ENCODE measurements at regions not wholly inside any gene's neighbourhood (a gene's known extent, or its start where the extent isn't known, plus 50 kb on each side); places are given as distances from the start of the nearest gene placed in this dataset.

GRCh38 chr2:239523147-239523953 is 122.5 kb upstream of the HDAC4 start:
- DNase-seq, result no peak

DNA sequence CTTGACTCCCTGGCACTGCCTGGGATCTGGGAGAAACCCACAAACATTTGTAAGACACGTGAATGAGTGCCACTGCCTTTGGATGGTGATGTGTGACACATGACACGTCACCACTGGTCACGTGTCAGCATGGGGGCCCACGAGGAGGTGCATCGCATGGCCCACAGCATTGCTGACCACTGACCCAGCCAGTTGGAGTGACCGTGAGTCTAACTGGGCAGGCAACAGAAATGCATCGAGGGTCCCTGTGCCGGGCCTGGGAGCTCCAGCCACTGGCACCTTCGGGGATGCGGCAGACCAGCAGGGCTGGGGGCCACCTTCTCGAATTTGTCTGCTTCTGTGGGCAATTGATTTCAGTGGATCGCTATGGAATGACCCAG is 121.9 kb upstream of the HDAC4 start:
- no peak for DNase-seq

DNA sequence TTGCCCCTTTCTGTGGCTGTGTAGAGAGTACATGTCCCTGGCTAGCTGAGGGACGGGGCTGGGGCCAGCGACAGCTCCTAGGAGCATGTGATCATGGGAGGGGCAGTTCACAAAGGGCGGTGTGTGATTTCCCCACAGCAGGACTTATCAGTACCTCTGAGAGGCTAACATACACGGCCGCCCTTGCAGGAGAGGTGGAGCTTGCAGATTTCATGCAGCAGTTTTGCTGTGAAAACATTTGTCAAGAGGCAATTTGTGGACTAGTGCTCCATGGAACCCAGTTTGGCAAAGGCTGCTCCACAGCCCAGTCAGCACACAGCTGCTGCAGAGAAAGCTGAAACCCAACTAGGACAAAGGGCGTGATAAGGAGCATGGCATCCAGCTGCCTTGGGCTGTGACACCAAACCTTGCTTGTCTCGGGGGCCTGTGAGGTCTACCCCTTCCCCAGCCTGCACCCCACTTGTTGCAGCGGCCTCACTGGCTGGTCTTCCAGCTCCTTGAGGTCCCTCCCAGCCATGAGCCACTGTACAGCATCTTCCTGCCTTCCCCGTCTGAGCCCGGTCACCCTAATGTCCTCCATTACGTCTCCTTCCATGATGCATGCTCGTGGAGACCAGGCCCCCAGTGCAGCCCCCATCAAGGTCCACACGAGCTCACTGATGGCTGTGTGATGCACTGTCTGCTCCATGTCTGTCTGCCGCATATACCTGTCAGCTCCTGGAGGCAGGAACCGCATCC is 121.4 kb upstream of the HDAC4 start:
- no peak for DNase-seq

GRCh38 chr2:239521518-239521815 is 120.6 kb upstream of the HDAC4 start:
- DNase-seq, result no peak

GRCh38 chr2:239520811-239521517 is 120.1 kb upstream of the HDAC4 start:
- no peak for DNase-seq

- DNase-seq, result no peak
Observed at GRCh38 chr2:239519921-239520585, 119.2 kb upstream of the HDAC4 start.

DNA sequence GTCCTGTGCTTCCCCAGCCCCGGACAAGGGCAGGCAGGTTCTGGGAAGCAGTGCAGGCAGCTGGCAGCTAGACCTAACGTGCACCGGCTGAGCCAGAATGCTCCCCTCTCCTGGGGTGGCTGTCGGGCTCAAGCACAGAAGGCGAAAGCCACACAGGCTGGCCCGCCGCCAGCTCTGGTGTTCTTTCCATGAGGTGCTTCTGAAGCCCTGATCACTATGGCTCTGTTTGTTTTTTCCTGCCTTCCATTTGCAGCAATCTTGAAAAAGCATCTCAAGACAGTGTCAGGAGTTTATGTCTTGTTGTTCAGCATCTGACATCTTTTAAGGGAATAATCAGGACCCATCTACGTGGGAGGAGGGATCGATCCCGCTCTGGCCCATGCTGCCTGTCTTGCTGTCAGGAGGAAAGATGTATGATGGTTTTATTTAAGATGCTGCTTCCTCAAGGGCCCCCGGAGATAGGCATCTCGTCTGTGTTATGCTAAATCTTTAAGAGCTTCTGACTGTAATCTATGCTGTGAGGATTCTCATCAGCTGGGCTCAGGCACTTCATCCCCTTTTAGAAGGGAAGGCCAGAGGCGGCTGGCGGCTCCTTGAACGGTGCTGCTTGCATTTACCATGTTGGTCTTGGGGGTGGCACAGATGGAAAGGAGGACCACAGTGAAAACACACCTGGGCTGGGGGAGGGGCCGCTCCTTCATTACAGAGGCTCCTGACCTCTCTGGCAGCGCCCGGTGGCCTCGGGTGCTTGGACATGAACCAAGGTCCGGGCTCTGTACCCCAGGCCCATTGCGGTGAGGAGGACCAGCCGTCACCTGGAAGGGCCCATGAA is 118.5 kb upstream of the HDAC4 start:
- DNase-seq, result peak in 1 of 14 donors; percentile 32

DNA sequence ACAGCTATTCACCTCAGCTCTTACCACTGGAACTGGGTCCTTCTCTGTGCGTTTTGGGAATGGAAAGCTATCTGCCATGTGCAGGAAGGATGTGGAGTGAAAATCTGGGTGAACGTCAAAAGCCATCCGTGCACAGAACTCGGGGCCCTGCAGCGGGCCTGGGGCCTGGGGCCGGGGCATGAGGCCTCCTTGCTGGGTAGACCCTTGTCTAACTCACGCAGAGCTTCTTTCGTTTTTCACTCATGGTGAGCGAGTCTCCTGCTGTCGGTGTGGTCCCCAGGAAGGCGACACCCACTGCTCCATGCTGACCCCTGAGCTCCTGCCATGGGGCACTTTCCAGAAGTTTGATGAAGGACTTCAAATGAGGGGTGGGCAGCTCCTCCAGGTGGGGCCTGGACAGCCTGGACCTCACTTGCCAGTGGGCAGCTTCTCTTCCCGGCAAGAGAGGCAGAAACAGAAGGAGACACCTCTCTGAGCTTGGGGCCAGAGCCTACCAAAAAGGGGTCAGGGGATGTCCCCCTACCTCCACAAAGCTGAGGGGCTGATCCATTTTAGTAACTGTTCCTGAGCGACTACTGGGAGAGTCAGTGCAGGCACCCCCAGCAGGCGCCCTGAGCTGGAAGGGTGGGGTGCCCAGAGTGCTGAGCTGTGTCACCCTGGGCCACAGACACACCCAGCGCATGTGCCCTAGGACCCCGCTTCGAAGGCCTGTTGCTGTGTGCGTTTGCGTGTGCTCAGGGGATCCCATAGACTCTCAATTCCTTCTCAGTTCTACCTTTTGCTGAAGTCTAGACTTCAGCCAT is 117.7 kb upstream of the HDAC4 start:
- no peak for DNase-seq

DNA sequence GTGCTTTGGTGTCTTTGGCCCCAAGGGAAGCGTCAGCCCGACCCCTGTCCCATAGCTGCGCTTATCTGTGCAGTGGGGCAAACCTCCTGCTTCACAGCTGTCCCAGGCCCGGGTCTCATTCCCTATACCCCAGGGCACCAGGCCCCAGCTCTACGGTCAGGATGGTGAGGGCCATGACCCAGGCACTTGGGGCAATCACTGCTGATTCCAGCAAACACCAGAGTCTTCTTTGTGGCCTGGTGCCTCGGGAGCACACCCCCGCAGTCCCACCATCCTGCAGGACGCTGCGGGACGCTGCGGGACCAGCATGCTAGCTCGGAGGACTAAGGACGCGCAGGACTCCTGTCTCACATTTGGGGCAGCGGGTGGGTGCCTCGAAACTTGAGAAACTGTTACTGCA is 116.9 kb upstream of the HDAC4 start:
- DNase-seq, result no peak

DNA sequence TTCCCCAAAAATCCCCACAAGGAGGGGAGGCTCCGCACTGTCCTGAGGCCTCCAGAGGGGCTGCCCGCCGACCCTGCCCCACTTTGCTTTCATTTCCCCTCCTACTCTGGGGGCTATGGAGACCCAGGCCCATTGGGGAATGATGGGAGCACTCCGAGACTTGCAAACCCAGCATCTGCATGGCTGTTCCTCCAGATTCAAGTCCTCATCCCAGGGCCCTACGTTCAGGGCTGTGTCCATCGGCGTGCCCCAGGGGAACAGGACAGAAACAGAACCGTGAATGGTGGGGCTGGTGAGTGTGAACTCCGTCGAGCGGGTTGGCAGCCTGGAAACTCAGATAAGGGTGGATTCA is 116.1 kb upstream of the HDAC4 start:
- no peak for DNase-seq

DNA sequence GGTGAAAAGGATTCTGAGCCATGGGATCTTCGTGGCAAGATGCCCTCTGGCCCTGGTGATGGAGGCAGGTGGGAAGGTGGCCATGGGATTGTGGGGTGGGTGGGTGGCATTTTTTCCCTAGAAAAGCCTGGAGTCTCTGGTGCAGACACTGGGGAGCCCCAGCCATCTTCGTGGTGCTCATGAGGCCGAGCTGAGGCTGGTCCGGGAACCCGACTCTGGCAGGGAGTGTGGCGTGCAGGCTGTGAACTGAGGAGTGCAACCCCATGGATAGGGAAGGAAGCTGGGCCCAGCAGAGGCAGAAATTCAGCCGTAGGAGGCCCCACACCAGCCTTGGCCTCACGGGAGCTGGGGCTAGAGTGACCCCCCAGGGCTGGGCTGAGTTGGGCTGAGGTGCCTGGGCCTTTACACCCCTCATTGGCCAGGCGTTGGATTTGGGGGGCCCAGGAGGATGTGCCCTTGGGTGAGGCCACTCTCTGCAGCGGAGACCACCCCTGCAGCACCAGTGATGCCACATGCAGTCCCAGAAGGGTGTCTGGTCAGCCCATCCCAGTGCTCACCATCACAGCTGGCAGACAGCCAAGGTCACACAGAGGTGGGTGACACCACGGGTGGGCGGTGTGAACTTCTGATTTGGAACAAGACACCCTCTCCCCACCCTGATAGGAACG is 115.6 kb upstream of the HDAC4 start:
- DNase-seq, result no peak

DNA sequence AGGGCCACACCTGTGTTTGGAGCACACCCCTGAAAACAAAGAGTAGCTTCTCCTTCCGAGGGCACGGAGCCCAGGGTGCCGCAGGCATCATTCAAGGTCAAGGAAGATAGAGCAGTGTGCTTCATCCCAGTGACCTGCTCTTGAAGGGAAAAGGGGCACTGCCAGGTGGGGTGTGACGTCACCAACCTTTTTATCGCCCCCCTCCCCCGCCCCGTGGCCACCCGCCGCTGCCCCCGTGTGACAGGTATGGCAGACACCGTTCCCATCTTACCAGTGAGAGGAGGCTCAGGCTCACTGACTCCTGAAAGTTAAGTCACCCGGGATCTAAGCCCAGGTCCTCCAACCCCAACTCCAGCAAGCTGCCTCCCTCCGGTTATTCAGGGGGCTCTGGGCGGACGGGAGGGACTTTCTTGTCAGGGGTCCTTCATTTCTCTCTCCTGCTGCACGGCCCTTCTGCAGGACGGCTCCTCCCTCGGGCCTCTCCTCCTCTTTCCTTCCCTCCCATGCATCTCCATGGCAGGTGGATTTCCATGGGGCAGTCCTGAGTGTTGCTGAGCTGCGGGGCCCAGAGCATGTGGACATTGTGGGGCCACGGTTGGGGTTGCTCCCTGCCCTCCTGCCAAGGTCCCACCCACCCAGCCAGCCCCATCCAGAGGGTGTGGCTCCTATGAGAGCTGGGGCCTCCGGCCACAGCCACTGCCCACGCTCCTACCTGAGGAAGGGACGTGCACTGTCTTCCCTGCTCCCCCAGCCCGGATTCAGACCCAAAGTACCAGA is 114.1 kb upstream of the HDAC4 start:
- no peak for DNase-seq

DNA sequence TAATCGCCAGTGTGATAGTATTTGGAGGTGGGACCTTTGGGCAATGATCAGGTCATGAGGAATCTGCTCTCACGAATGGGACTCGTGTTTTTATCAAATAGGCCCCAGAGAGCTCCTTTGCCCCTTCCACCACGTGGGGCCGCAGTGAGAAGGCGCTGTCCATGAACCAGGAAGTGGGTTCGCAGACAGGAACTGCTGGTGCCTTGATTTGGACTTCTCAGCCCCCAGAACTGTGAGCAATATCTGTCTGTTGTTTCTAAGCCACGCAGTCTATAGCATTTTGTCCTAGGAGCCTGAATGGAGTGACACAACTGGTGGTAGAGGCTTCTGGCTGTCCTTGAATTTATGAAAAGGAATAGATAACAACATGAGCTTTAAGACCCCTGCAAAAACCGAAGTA is 111.2 kb upstream of the HDAC4 start:
- no peak for DNase-seq

- DNase-seq, result no peak
Observed at GRCh38 chr2:239509373-239510143, 108.7 kb upstream of the HDAC4 start.

DNA sequence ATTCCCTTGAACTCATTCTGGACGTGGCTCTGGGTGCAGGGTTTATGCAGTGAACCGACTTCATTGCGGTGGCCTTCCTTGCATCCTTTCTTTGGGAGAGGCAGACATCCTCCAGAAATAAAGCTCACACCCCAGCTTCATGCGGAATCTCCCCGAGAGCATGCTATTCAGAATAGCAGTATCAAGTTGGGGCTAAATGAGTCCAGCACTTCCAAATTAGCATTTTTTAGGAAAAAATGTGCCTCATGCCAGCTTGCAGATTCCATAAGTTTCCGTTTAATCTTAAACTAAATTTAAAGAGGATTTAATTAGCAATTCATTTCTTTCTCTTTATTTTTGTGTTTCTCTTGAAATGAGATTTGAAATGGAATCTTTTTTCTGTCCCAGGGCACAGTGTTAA is 107.4 kb upstream of the HDAC4 start:
- no peak for DNase-seq

DNA sequence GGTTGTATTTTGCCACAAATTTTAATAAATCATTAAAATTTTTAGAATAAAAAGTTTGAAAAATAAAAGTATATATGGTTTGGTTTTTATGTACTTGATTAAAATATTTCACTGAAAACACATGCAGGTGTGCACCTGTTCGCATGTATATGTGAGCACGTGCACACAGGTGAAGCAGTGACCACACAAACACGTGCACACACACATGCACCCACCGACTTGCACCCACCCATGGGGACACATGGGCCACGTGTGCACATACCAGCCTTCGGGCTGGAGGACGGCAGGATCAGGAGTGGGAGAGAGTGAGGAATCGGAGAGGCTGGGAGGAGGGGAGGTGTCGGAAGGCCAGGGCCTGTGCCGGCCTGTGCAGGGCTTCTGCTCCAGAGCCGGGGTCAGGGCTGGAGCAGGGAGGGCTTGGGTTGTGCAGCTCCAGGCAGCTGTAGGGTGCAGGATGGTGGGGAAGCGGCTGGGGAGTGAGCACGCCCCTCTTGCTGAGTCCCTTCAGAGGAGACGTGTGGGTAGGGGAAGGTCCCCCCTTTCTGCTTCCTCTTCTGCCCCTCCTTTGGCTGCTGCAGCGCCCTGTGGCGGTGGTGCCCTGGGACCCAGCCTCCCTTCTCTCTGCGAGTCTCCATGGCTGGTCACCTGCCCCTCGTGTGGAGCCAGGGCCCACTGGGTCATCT is 106.9 kb upstream of the HDAC4 start:
- no peak for DNase-seq

- no peak for DNase-seq
Observed at GRCh38 chr2:239506961-239507360, 106.1 kb upstream of the HDAC4 start.

GRCh38 chr2:239506101-239506857 is 105.5 kb upstream of the HDAC4 start:
- no peak for DNase-seq
